Vagina (tissue), 2 donors: ENCODE measurements at regions not wholly inside any gene's neighbourhood (a gene's known extent, or its start where the extent isn't known, plus 50 kb on each side); places are given as distances from the start of the nearest gene placed in this dataset.

Source experiments
- DNase-seq, 2 donors: peaks; one replicate each; pipeline ENCODE4 v3.0.0-alpha.2; 2017; ENCODE audit errors: extremely low spot score in 2 of 2
- H3K27ac ChIP-seq: fragments of 200-600 bp; sonication (generic); one replicate; pipeline ENCODE4 v1.5.1; 2019
- H3K27me3 ChIP-seq: fragments of 200-600 bp; sonication (generic); one replicate; pipeline ENCODE4 v1.5.1; 2019
- H3K36me3 ChIP-seq, 2 donors: fragments of 200-600 bp; sonication (generic); one replicate each; pipeline ENCODE4 v1.5.1; 2017 to 2019
- H3K4me1 ChIP-seq: fragments of 200-600 bp; sonication (generic); one replicate; pipeline ENCODE4 v1.5.1; 2019
- H3K4me3 ChIP-seq, 2 donors: fragments of 200-600 bp; sonication (generic); 1 replicate in 1 of 2; 2 replicates in 1 of 2; pipeline ENCODE4 v1.5.1; 2016 to 2019
- H3K9me3 ChIP-seq: fragments of 200-600 bp; sonication (generic); one replicate; pipeline ENCODE4 v1.5.1; 2019
- POLR2A ChIP-seq, 2 donors: fragments of 450-650 bp; IDR thresholded peaks; one replicate each; pipeline ENCODE4 v1.6.1; 2017; ENCODE audit warnings: antibody characterized with exemption in 2 of 2, mild to moderate bottlenecking in 2 of 2, moderate library complexity in 2 of 2
- POLR2AphosphoS5 ChIP-seq, 2 donors: sonication (generic); formaldehyde crosslinking; IDR thresholded peaks; one replicate each; pipeline ENCODE4 v1.9.0; 2017; ENCODE audit warnings: antibody characterized with exemption in 2 of 2, mild to moderate bottlenecking in 2 of 2, low read depth in 1 of 2; ENCODE audit not compliant: insufficient read depth in 1 of 2
- intact Hi-C: fragments of 100-400 bp; cut with DNase I; formaldehyde crosslinking; loops from one replicate; pipeline ENCODE4 v1.15.1; 2023
- TF ChIP-seq, protein P1 (sequence below), 3 experiments: fragments of 450-650 bp in 2 of 3; fragments of 200-600 bp in 1 of 3; sonication (generic) in 1 of 3; IDR thresholded peaks; one replicate each; pipeline ENCODE4 v1.5.1; 2017 to 2019; ENCODE audit warnings: antibody characterized with exemption in 3 of 3, mild to moderate bottlenecking in 2 of 3, moderate library complexity in 2 of 3

DNA sequence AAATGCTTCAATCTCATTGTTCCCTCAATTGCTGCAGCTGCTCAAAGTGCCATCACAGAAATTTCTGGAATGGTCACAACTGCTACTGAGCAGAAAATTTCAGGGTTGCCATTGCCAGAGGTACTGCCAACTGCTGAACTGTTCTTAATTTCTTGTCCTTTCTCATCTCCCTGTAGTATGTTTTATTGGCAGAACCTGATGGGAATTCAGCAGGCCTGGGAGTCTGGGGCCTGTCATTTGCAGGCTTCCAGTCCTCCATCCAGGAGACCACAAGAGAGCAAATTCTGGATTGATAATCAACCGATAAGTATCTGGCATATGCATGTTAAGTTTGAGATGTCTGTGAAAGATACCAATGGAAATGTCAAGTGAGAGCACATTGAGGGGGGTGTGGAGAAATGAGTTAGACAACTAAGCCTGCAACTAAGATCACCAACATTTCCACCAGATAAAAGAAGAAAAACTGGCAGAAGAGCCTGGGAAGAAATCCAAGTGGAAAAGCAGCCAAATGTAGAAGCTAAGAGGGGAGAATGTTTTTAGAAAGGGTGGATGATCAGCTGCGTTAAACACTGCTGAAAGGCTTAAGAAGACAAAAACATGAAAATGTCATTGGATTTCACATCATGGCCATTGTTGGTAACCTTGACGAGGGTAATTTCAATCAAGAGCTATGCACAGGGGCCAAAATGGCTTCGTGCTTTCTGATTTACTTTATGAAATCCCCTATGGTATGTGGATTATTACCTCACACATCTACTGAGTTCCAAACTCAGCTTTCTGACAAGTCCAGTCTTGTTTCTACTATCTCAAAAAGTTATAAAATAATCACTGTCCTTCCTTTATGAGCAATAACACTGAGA lies 648.1 kb downstream of the PLPP3 start:
- TF ChIP-seq POLR2A (IDR thresholded peaks at IDR 0.05) (no peak), POLR2AphosphoS5 (IDR thresholded peaks at IDR 0.05; ENCODE audit: insufficient read depth in 1 of 2, low read depth in 1 of 2) (no peak)
- TF ChIP-seq, protein P1, sequence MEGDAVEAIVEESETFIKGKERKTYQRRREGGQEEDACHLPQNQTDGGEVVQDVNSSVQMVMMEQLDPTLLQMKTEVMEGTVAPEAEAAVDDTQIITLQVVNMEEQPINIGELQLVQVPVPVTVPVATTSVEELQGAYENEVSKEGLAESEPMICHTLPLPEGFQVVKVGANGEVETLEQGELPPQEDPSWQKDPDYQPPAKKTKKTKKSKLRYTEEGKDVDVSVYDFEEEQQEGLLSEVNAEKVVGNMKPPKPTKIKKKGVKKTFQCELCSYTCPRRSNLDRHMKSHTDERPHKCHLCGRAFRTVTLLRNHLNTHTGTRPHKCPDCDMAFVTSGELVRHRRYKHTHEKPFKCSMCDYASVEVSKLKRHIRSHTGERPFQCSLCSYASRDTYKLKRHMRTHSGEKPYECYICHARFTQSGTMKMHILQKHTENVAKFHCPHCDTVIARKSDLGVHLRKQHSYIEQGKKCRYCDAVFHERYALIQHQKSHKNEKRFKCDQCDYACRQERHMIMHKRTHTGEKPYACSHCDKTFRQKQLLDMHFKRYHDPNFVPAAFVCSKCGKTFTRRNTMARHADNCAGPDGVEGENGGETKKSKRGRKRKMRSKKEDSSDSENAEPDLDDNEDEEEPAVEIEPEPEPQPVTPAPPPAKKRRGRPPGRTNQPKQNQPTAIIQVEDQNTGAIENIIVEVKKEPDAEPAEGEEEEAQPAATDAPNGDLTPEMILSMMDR (IDR thresholded peaks at IDR 0.05) = no peak
- intact Hi-C loops = no loop called here

GRCh38 chr1:55929652-55930051 lies 649.7 kb downstream of the PLPP3 start:
- H3K4me1 ChIP-seq = peaks cover 16% of the 10 kb centered on the region
- peak overlapping the region; percentile 31 for H3K27ac ChIP-seq
- H3K27me3 ChIP-seq = no peaks in the 10 kb centered on the region
- no peak overlapping the region for H3K4me3 ChIP-seq
- intact Hi-C loops = no loop called here
- TF ChIP-seq POLR2A (IDR thresholded peaks at IDR 0.05) = no peak
- TF ChIP-seq, protein P1 (IDR thresholded peaks at IDR 0.05) = no peak
- TF ChIP-seq POLR2AphosphoS5 (IDR thresholded peaks at IDR 0.05; ENCODE audit: insufficient read depth in 1 of 2, low read depth in 1 of 2) = no peak
- no peaks in the 10 kb centered on the region for H3K9me3 ChIP-seq
- DNase-seq = no peak
- no peaks in the 10 kb centered on the region for H3K36me3 ChIP-seq

More for the DNA sequence above, 648.1 kb downstream of the PLPP3 start:
- Histone ChIP-seq H3K4me1 (peaks cover 16% of the 10 kb centered on the region), H3K36me3 (no peaks in the 10 kb centered on the region), H3K9me3 (no peaks in the 10 kb centered on the region), H3K4me3 (no peak overlapping the region), H3K27me3 (no peaks in the 10 kb centered on the region), H3K27ac (peak overlapping the region; percentile 66)
- DNase-seq = no peak

- Histone ChIP-seq H3K36me3 (no peaks in the 10 kb centered on the region), H3K27ac (peak overlapping the region; percentile 22), H3K4me3 (no peak overlapping the region), H3K4me1 (peaks cover 16% of the 10 kb centered on the region), H3K9me3 (no peaks in the 10 kb centered on the region), H3K27me3 (no peaks in the 10 kb centered on the region)
- no peak for DNase-seq
- intact Hi-C loops = no loop called here
- TF ChIP-seq POLR2A (IDR thresholded peaks at IDR 0.05) (no peak), POLR2AphosphoS5 (IDR thresholded peaks at IDR 0.05; ENCODE audit: insufficient read depth in 1 of 2, low read depth in 1 of 2) (no peak)
- TF ChIP-seq, protein P1 (IDR thresholded peaks at IDR 0.05) = no peak
Observed at GRCh38 chr1:55928576-55928975, 650.8 kb downstream of the PLPP3 start.

DNA sequence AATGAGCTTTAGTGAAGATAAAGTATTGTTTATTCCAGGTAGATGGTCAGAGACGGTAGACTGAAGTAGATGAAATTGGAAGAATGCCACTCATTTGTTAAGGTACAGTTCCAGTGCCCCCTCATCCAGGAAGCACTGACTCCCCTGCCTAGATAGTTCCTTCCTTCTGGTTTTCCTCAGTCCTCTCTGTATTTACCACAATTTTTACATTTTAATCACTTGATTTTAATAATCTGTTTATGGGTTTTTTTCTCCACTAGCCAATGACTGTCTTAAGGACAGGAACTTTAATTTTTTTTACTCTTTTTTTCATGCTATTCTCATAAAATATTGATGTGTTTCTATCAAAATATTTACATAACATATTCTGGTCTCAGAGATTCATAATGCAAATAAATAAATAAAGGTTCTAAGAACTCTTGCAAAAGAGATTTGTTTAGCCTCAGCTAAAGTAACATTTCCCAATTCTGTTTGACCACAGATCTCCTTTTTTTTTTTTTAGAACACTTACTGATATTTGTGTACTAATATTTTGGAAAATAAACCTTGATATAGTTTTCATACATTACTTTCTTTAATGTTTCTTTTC lies 651.6 kb downstream of the PLPP3 start:
- Histone ChIP-seq H3K36me3 (no peaks in the 10 kb centered on the region), H3K4me3 (no peak overlapping the region), H3K27me3 (no peaks in the 10 kb centered on the region), H3K27ac (no peak overlapping the region), H3K4me1 (peaks cover 16% of the 10 kb centered on the region), H3K9me3 (no peaks in the 10 kb centered on the region)
- TF ChIP-seq POLR2AphosphoS5 (IDR thresholded peaks at IDR 0.05; ENCODE audit: insufficient read depth in 1 of 2, low read depth in 1 of 2) = no peak
- TF ChIP-seq, protein P1 (IDR thresholded peaks at IDR 0.05) = no peak
- TF ChIP-seq POLR2A (IDR thresholded peaks at IDR 0.05) = no peak
- no peak for DNase-seq
- intact Hi-C loops = no loop called here
